ENCODE measurements at regions not wholly inside any gene's neighbourhood (a gene's known extent, or its start where the extent isn't known, plus 50 kb on each side); places are given as distances from the start of the nearest gene placed in this dataset.

DNA sequence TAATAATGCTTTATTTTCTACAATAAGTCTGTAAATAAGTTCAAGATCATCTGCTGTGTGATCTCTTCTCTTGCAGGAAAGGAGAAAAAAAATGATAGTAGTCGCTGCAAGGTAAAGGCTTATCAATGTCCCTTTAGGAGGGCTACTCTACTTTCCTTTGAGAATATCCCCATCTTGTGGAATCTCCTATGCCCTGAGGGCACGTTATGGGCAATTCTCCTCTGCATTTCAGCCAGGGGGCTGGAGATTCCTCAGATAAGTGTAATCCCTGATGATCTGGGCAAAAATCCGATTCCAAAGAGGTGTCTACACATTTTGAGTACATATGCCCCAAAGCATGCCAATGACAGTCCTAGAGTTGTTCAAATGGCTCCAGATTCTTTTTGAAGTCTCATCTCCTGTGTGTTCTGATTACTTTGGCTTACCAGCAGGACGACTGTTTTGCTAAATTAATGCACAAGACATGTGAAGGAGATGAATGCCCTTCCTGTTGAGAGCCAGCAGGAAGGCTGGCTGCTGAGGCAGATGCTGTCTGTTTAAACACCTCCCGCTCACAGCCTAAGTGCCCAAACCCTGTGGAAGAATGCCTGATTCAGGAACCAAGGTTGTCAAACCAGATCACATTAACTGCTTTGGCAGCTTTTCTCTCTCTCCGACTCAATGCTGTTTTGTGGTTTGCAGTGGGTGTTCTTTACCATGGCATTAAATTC lies 171.2 kb upstream of the COL1A2 start:
- H3K9me3 ChIP-seq, result no peaks in the 10 kb centered on the region
- Mint-ChIP-seq H3K36me3 (no peaks in the 10 kb centered on the region), H3K4me1 (no peaks in the 10 kb centered on the region), H3K27me3 (no peaks in the 10 kb centered on the region), H3K4me3 (no peak overlapping the region), H3K9me3 (peaks cover 0 to 4% (median 0%) of the 10 kb centered on the region in 3 donors), H3K27ac (no peak overlapping the region)
- 50% methylated on average over 3 of the region's 6 CpGs for WGBS (ENCODE audit: insufficient coverage)
- no peaks in the 10 kb centered on the region for H3K36me3 ChIP-seq (ENCODE audit: control insufficient read depth in 2 of 2, extremely low read depth in 1 of 2, insufficient read depth in 1 of 2, low read length in 1 of 2)
- no peaks in the 10 kb centered on the region for H3K27me3 ChIP-seq (replicated peaks in 1 of 2; ENCODE audit: control insufficient read depth in 2 of 2, extremely low read depth in 1 of 2, insufficient read depth in 2 of 2, low read length in 1 of 2)
- H3K4me1 ChIP-seq (ENCODE audit: control insufficient read depth in 1 of 2, extremely low read depth in 1 of 2, insufficient read depth in 2 of 2, low read length in 2 of 2), result no peaks in the 10 kb centered on the region
- no peak overlapping the region for H3K4me3 ChIP-seq (ENCODE audit: control insufficient read depth in 1 of 2, extremely low read depth in 1 of 2, low read length in 1 of 2)
- CTCF ChIA-PET, result no interaction called here
- ATAC-seq (replicated peaks in 1 of 4) (no peak), DNase-seq (no peak)
- H3K27ac ChIP-seq (ENCODE audit: low read length), result no peak overlapping the region
- POLR2A ChIA-PET, result no interaction called here

DNA sequence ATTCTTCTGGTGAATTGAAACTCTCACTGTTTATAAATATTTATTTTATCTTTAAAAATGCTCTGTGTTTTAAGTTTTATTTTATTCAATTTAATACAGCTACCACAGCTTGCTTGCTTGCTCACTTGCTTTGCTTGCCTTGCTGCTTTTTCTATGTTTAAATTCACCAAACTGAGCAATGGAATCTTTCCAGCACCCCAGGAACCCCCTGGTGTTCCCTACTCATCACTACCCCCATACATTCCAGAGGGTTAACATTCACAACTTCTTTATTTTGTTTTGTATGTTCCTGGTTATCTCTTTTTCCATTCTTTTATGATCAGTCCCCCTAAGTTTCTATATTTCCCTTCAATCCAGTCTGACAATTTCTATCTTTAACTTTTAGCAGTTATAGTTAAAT lies 166.5 kb upstream of the COL1A2 start:
- POLR2A ChIA-PET, result no interaction called here
- DNase-seq, result no peak

DNA sequence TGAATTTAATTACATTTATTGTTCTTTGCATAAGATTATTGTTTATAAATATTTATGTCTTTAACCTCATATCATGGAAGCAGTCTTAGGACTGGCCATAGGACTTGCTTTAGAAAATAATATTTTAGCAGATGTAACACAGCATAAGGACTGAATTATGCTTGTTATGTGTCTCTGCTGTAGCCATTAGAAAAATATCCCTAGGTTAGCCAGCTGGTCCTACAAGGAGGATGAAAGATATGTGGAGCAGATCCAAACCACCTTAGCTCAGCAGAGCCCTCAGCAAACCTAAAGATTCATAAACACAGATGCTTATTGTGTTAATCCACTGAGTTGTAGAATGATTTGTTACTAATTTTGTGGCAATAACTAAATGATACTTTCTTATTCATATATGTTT lies 166.0 kb upstream of the COL1A2 start:
- Mint-ChIP-seq H3K4me1 (no peaks in the 10 kb centered on the region), H3K27me3 (no peaks in the 10 kb centered on the region), H3K4me3 (no peak overlapping the region), H3K9me3 (no peaks in the 10 kb centered on the region), H3K27ac (no peak overlapping the region), H3K36me3 (no peaks in the 10 kb centered on the region)
- POLR2A ChIA-PET, result no interaction called here
- Histone ChIP-seq H3K9me3 (no peaks in the 10 kb centered on the region), H3K27ac (ENCODE audit: low read length) (no peak overlapping the region), H3K36me3 (ENCODE audit: control insufficient read depth in 2 of 2, extremely low read depth in 1 of 2, insufficient read depth in 1 of 2, low read length in 1 of 2) (no peaks in the 10 kb centered on the region), H3K27me3 (replicated peaks in 1 of 2; ENCODE audit: control insufficient read depth in 2 of 2, extremely low read depth in 1 of 2, insufficient read depth in 2 of 2, low read length in 1 of 2) (no peaks in the 10 kb centered on the region), H3K4me3 (ENCODE audit: control insufficient read depth in 1 of 2, extremely low read depth in 1 of 2, low read length in 1 of 2) (no peak overlapping the region), H3K4me1 (ENCODE audit: control insufficient read depth in 1 of 2, extremely low read depth in 1 of 2, insufficient read depth in 2 of 2, low read length in 2 of 2) (no peaks in the 10 kb centered on the region)
- ATAC-seq (replicated peaks in 1 of 4), result no peak
- no peak for DNase-seq
- CTCF ChIA-PET, result interaction anchor here in 1 of 2 donors (0.6 kb wide), 1 partner anchor 310 kb away, joined by 3 read pairs; no protein-coding TSS in a partner anchor

More for the DNA sequence above, 166.5 kb upstream of the COL1A2 start:
- CTCF ChIA-PET, result interaction anchor here in 1 of 2 donors (0.5 to 0.6 kb wide), 2 partner anchors 41 to 310 kb away, joined by 3 read pairs; no protein-coding TSS in a partner anchor
- Mint-ChIP-seq H3K9me3 (no peaks in the 10 kb centered on the region), H3K36me3 (no peaks in the 10 kb centered on the region), H3K27me3 (no peaks in the 10 kb centered on the region), H3K4me1 (no peaks in the 10 kb centered on the region), H3K4me3 (no peak overlapping the region), H3K27ac (no peak overlapping the region)
- no peaks in the 10 kb centered on the region for H3K27me3 ChIP-seq (replicated peaks in 1 of 2; ENCODE audit: control insufficient read depth in 2 of 2, extremely low read depth in 1 of 2, insufficient read depth in 2 of 2, low read length in 1 of 2)
- no peaks in the 10 kb centered on the region for H3K9me3 ChIP-seq
- no peak for ATAC-seq (replicated peaks in 1 of 4)
- H3K4me1 ChIP-seq (ENCODE audit: control insufficient read depth in 1 of 2, extremely low read depth in 1 of 2, insufficient read depth in 2 of 2, low read length in 2 of 2), result no peaks in the 10 kb centered on the region
- no peaks in the 10 kb centered on the region for H3K36me3 ChIP-seq (ENCODE audit: control insufficient read depth in 2 of 2, extremely low read depth in 1 of 2, insufficient read depth in 1 of 2, low read length in 1 of 2)
- no peak overlapping the region for H3K27ac ChIP-seq (ENCODE audit: low read length)
- H3K4me3 ChIP-seq (ENCODE audit: control insufficient read depth in 1 of 2, extremely low read depth in 1 of 2, low read length in 1 of 2), result no peak overlapping the region

DNA sequence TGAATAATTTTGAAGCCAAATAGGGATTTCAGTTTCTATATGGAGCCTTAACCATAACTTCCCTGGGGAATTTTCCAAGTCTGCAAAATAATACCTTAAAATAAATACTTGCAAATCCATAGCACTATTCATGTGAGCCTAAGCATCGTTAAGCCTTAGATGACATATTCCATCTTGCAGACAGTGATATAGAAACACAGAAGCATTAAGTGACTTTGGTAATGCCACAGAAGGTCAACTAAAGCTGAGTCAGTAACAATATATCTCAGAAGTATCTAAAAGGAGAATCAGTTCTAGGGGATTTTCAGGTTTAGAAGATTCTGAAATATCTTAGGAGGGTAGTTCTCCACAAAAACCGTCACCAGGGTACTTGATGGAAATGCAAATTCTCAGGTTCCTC lies 163.4 kb upstream of the COL1A2 start:
- H3K36me3 Mint-ChIP-seq, result no peaks in the 10 kb centered on the region
- H3K9me3 Mint-ChIP-seq, result no peaks in the 10 kb centered on the region
- H3K4me3 ChIP-seq (ENCODE audit: control insufficient read depth in 1 of 2, extremely low read depth in 1 of 2, low read length in 1 of 2), result no peak overlapping the region
- no peak overlapping the region for H3K27ac Mint-ChIP-seq
- H3K36me3 ChIP-seq (ENCODE audit: control insufficient read depth in 2 of 2, extremely low read depth in 1 of 2, insufficient read depth in 1 of 2, low read length in 1 of 2), result no peaks in the 10 kb centered on the region
- ChIA-PET CTCF (no interaction called here), POLR2A (no interaction called here)
- no peaks in the 10 kb centered on the region for H3K4me1 Mint-ChIP-seq
- ATAC-seq (replicated peaks in 1 of 4) (no peak), DNase-seq (no peak)
- no peaks in the 10 kb centered on the region for H3K27me3 ChIP-seq (replicated peaks in 1 of 2; ENCODE audit: control insufficient read depth in 2 of 2, extremely low read depth in 1 of 2, insufficient read depth in 2 of 2, low read length in 1 of 2)
- H3K4me3 Mint-ChIP-seq, result no peak overlapping the region
- H3K9me3 ChIP-seq, result no peaks in the 10 kb centered on the region
- no peaks in the 10 kb centered on the region for H3K27me3 Mint-ChIP-seq
- H3K27ac ChIP-seq (ENCODE audit: low read length), result no peak overlapping the region
- no peaks in the 10 kb centered on the region for H3K4me1 ChIP-seq (ENCODE audit: control insufficient read depth in 1 of 2, extremely low read depth in 1 of 2, insufficient read depth in 2 of 2, low read length in 2 of 2)
- WGBS (ENCODE audit: insufficient coverage), result no CpG with 5 or more reads among the region's 2 CpGs

DNA sequence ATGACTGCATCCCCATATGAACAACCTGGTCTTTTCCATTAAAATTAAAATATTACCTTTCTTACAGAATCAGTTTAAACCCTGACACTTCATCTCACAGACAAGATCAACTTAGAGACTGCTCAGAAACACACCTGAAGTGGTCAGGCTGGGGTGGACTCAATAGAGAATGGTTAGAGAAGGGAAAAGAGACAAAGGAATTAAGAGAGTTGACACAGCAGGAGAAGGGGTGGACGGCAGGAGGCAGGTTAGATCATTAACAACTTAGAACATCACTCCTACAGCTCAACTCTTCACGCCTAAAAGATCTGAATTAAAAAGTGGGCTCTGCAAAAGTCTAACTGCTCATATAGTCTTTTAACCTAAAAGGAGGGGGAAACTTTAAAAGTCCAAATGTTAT lies 157.7 kb upstream of the COL1A2 start:
- H3K4me3 Mint-ChIP-seq, result no peak overlapping the region
- no peaks in the 10 kb centered on the region for H3K27me3 Mint-ChIP-seq
- no peaks in the 10 kb centered on the region for H3K4me1 ChIP-seq (ENCODE audit: control insufficient read depth in 1 of 2, extremely low read depth in 1 of 2, insufficient read depth in 2 of 2, low read length in 2 of 2)
- H3K36me3 ChIP-seq (ENCODE audit: control insufficient read depth in 2 of 2, extremely low read depth in 1 of 2, insufficient read depth in 1 of 2, low read length in 1 of 2), result no peaks in the 10 kb centered on the region
- CTCF ChIA-PET, result no interaction called here
- no peaks in the 10 kb centered on the region for H3K9me3 ChIP-seq
- POLR2A ChIA-PET, result no interaction called here
- H3K9me3 Mint-ChIP-seq, result no peaks in the 10 kb centered on the region
- no peak for DNase-seq
- WGBS (ENCODE audit: insufficient coverage), result no CpG with 5 or more reads among the region's 2 CpGs
- no peak for ATAC-seq (replicated peaks in 1 of 4)
- no peaks in the 10 kb centered on the region for H3K27me3 ChIP-seq (replicated peaks in 1 of 2; ENCODE audit: control insufficient read depth in 2 of 2, extremely low read depth in 1 of 2, insufficient read depth in 2 of 2, low read length in 1 of 2)
- H3K27ac ChIP-seq (ENCODE audit: low read length), result no peak overlapping the region
- no peak overlapping the region for H3K4me3 ChIP-seq (ENCODE audit: control insufficient read depth in 1 of 2, extremely low read depth in 1 of 2, low read length in 1 of 2)
- no peaks in the 10 kb centered on the region for H3K4me1 Mint-ChIP-seq
- no peak overlapping the region for H3K27ac Mint-ChIP-seq
- H3K36me3 Mint-ChIP-seq, result no peaks in the 10 kb centered on the region

DNA sequence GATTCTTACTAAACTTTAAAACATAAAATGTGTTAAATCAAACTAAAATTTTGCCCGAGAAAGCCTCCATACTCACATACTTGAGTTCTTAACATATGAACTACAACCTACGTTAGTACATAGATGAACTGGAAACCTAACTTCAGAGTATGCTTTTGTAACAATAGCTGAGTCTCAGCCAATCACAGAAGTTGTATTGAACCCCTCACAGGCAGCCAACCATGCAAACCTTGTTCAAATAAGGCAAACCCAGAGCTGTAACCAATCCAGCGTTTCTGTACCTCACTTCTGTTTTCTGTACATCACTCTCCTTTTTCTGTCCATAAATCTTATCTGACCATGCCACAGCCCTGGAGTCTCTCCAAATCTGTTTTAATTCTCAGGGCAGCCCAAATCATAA lies 157.3 kb upstream of the COL1A2 start:
- Histone ChIP-seq H3K9me3 (no peaks in the 10 kb centered on the region), H3K36me3 (ENCODE audit: control insufficient read depth in 2 of 2, extremely low read depth in 1 of 2, insufficient read depth in 1 of 2, low read length in 1 of 2) (no peaks in the 10 kb centered on the region), H3K4me3 (ENCODE audit: control insufficient read depth in 1 of 2, extremely low read depth in 1 of 2, low read length in 1 of 2) (no peak overlapping the region), H3K4me1 (ENCODE audit: control insufficient read depth in 1 of 2, extremely low read depth in 1 of 2, insufficient read depth in 2 of 2, low read length in 2 of 2) (no peaks in the 10 kb centered on the region), H3K27ac (ENCODE audit: low read length) (no peak overlapping the region), H3K27me3 (replicated peaks in 1 of 2; ENCODE audit: control insufficient read depth in 2 of 2, extremely low read depth in 1 of 2, insufficient read depth in 2 of 2, low read length in 1 of 2) (no peaks in the 10 kb centered on the region)
- H3K27me3 Mint-ChIP-seq, result no peaks in the 10 kb centered on the region
- 20% methylated on average over 2 of the region's 3 CpGs for WGBS (ENCODE audit: insufficient coverage)
- CTCF ChIA-PET, result no interaction called here
- no peaks in the 10 kb centered on the region for H3K9me3 Mint-ChIP-seq
- H3K36me3 Mint-ChIP-seq, result no peaks in the 10 kb centered on the region
- POLR2A ChIA-PET, result no interaction called here
- H3K4me3 Mint-ChIP-seq, result no peak overlapping the region
- DNase-seq (no peak), ATAC-seq (replicated peaks in 1 of 4) (no peak)
- H3K27ac Mint-ChIP-seq, result no peak overlapping the region
- H3K4me1 Mint-ChIP-seq, result no peaks in the 10 kb centered on the region

DNA sequence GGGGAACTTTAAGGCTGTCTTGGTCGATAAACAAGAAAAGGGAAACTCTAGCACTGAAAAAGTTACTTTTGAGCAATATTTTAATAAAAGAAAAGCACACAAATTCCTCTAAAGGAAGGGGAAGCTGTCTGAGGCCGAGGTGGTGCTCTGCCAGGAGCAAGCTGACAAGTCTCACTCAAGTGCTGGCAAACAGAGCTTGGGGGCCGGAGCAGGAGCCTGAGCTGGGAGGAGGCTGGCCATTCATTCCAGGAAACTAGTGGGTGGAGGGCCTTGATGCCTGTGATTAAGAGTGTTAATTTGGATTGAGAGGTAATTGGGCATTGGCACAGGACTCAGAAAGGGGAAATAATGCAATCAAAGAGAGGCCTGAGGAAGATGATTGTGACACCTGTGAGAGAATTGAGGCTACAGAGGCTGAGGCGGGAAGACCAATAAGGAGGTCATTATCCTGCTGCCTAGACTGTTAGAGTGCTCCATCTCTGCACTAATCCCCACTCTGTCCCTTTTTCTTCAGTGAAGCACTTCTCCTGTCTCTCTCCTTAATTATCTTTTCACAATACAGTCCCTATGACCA lies 154.9 kb upstream of the COL1A2 start:
- Mint-ChIP-seq H3K27ac (no peak overlapping the region), H3K27me3 (no peaks in the 10 kb centered on the region), H3K9me3 (no peaks in the 10 kb centered on the region), H3K4me1 (no peaks in the 10 kb centered on the region), H3K36me3 (no peaks in the 10 kb centered on the region), H3K4me3 (no peak overlapping the region)
- Histone ChIP-seq H3K4me1 (ENCODE audit: control insufficient read depth in 1 of 2, extremely low read depth in 1 of 2, insufficient read depth in 2 of 2, low read length in 2 of 2) (no peaks in the 10 kb centered on the region), H3K9me3 (no peaks in the 10 kb centered on the region), H3K27me3 (replicated peaks in 1 of 2; ENCODE audit: control insufficient read depth in 2 of 2, extremely low read depth in 1 of 2, insufficient read depth in 2 of 2, low read length in 1 of 2) (no peaks in the 10 kb centered on the region), H3K36me3 (ENCODE audit: control insufficient read depth in 2 of 2, extremely low read depth in 1 of 2, insufficient read depth in 1 of 2, low read length in 1 of 2) (no peaks in the 10 kb centered on the region), H3K4me3 (ENCODE audit: control insufficient read depth in 1 of 2, extremely low read depth in 1 of 2, low read length in 1 of 2) (no peak overlapping the region), H3K27ac (ENCODE audit: low read length) (no peak overlapping the region)
- CTCF ChIA-PET, result interaction anchor here in 1 of 2 donors (0.6 kb wide), 1 partner anchor 44 kb away, joined by 3 read pairs; no protein-coding TSS in a partner anchor
- no peak for DNase-seq
- whole genome bisulfite sequencing (ENCODE audit: insufficient coverage), result 45% methylated on average over 1 of the region's 4 CpGs
- POLR2A ChIA-PET, result no interaction called here
- no peak for ATAC-seq (replicated peaks in 1 of 4)
